H1 (cell line): ENCODE measurements at regions not wholly inside any gene's neighbourhood (a gene's known extent, or its start where the extent isn't known, plus 50 kb on each side); places are given as distances from the start of the nearest gene placed in this dataset.

Experiments
- CTCF ChIA-PET: fragments of 300-600 bp; sonication (Branson Sonifier 250); formaldehyde crosslinking; loops from one replicate; lab custom pipeline; 2021; ENCODE audit not compliant: partially characterized antibody; lab: Charles Lee
- POLR2A ChIA-PET: fragments of 300-600 bp; sonication (Branson Sonifier 250); formaldehyde crosslinking; loops from one replicate; lab custom pipeline; 2021; ENCODE audit warnings: inconsistent platforms; ENCODE audit not compliant: partially characterized antibody; lab: Charles Lee
- DNase-seq, 2 experiments: peaks; one replicate each; pipeline versions ENCODE4 v3.0.0 to v3.0.0-alpha.2; 2010 to 2022; ENCODE audit warnings: low spot score in 2 of 2, low read depth in 1 of 2, mixed read lengths in 1 of 2
- FAIRE-seq: peaks from 2 replicates; lab custom pipeline; 2011; peaks lifted over from hg19 to GRCh38; lab: Jason Lieb, UNC
- H2AFZ ChIP-seq: 2 replicates; pipeline ENCODE4 v1.8.1; 2012; ENCODE audit warnings: low read length, inconsistent platforms
- H2AK5ac ChIP-seq: 2 replicates; pipeline ENCODE4 v1.6.1; 2013; ENCODE audit warnings: low read depth, low read length
- H2BK120ac ChIP-seq: replicated peaks from 2 replicates; pipeline ENCODE3; 2013; ENCODE audit warnings: low read depth, low read length, inconsistent platforms
- H2BK12ac ChIP-seq: 2 replicates; pipeline ENCODE4 v1.6.1; 2013; ENCODE audit warnings: low read depth, low read length
- H2BK15ac ChIP-seq: 2 replicates; pipeline ENCODE4 v1.6.1; 2013; ENCODE audit warnings: low read length
- H2BK20ac ChIP-seq: 2 replicates; pipeline ENCODE4 v1.6.1; 2013; ENCODE audit warnings: low read length
- H2BK5ac ChIP-seq: 2 replicates; pipeline ENCODE4 v1.6.1; 2013; ENCODE audit warnings: low read depth, low read length
- H3K14ac ChIP-seq: 2 replicates; pipeline ENCODE4 v1.6.1; 2013; ENCODE audit warnings: inconsistent platforms; ENCODE audit not compliant: insufficient read length
- H3K18ac ChIP-seq: 2 replicates; pipeline ENCODE4 v1.6.1; 2013; ENCODE audit warnings: low read length; ENCODE audit errors: extremely low read depth
- H3K23ac ChIP-seq: 2 replicates; pipeline ENCODE4 v1.6.1; 2013; ENCODE audit warnings: inconsistent platforms; ENCODE audit not compliant: insufficient read length
- H3K23me2 ChIP-seq: 2 replicates; pipeline ENCODE4 v1.6.1; 2013; ENCODE audit warnings: low read depth, low read length
- H3K27ac ChIP-seq: 2 replicates; pipeline ENCODE4 v1.6.1; 2011; ENCODE audit warnings: low read depth, low read length, inconsistent platforms
- H3K27me3 ChIP-seq, 4 experiments: replicated peaks in 1 of 4; 1 replicate in 1 of 4; 2 replicates in 3 of 4; pipeline versions ENCODE4 v1.6.1 to v1.8.1; 2011 to 2013; ENCODE audit warnings: low read length in 3 of 4, mild to moderate bottlenecking in 3 of 4, inconsistent platforms in 2 of 4, mixed read lengths in 2 of 4, moderate library complexity in 1 of 4; ENCODE audit not compliant: control insufficient read depth in 3 of 4, insufficient read depth in 3 of 4; ENCODE audit errors: extremely low read depth in 1 of 4
- H3K36me3 ChIP-seq, 4 experiments: 2 replicates each; pipeline versions ENCODE4 v1.6.1 to v1.8.1; 2011 to 2013; ENCODE audit warnings: mild to moderate bottlenecking in 4 of 4, low read length in 3 of 4, moderate library complexity in 2 of 4, control low read depth in 1 of 4, inconsistent platforms in 1 of 4; ENCODE audit not compliant: insufficient read depth in 4 of 4, control insufficient read depth in 2 of 4
- H3K4ac ChIP-seq: replicated peaks from 2 replicates; pipeline ENCODE3; 2013; ENCODE audit warnings: low read length, low read depth, mixed read lengths, inconsistent platforms; ENCODE audit not compliant: insufficient read length
- H3K4me1 ChIP-seq, 4 experiments: replicated peaks in 1 of 4; 1 replicate in 1 of 4; 2 replicates in 3 of 4; pipeline versions ENCODE4 v1.6.1 to v1.8.1; 2011 to 2013; ENCODE audit warnings: low read length in 3 of 4, inconsistent platforms in 2 of 4, mixed read lengths in 1 of 4; ENCODE audit not compliant: insufficient read depth in 4 of 4, control insufficient read depth in 3 of 4
- H3K4me2 ChIP-seq, 2 experiments: 2 replicates each; pipeline versions ENCODE4 v1.6.1 to v1.8.1; 2011 to 2013; ENCODE audit warnings: low read depth in 2 of 2, low read length in 2 of 2, control low read depth in 1 of 2, inconsistent platforms in 1 of 2, mild to moderate bottlenecking in 1 of 2; ENCODE audit not compliant: insufficient read depth in 1 of 2
- H3K4me3 ChIP-seq, 4 experiments: fragments of 200-600, 300-600 bp in 1 of 4; sonication (generic), shearing (Covaris generic), sonication (Bioruptor Twin) in 1 of 4; 2 replicates each; pipeline versions ENCODE4 v1.5.1 to v1.8.1; 2011 to 2016; ENCODE audit warnings: low read length in 4 of 4, low read depth in 3 of 4, control low read depth in 2 of 4, inconsistent platforms in 2 of 4, mild to moderate bottlenecking in 2 of 4, mixed read lengths in 1 of 4, moderate library complexity in 1 of 4; ENCODE audit not compliant: insufficient read depth in 2 of 4; ENCODE audit errors: extremely low read depth in 1 of 4
- H3K56ac ChIP-seq: replicated peaks from 2 replicates; pipeline ENCODE3; 2013; ENCODE audit warnings: low read depth, mild to moderate bottlenecking, mixed read lengths, low read length, inconsistent platforms; ENCODE audit not compliant: insufficient read length
- H3K79me1 ChIP-seq: 2 replicates; pipeline ENCODE4 v1.6.1; 2013; ENCODE audit warnings: low read depth, low read length, control low read depth
- H3K79me2 ChIP-seq, 2 experiments: 2 replicates each; pipeline versions ENCODE4 v1.6.1 to v1.8.1; 2012 to 2013; ENCODE audit warnings: low read length in 2 of 2, mild to moderate bottlenecking in 2 of 2, inconsistent platforms in 1 of 2; ENCODE audit not compliant: insufficient read depth in 2 of 2, control insufficient read depth in 1 of 2
- H3K9ac ChIP-seq, 4 experiments: replicated peaks in 1 of 4; 1 replicate in 1 of 4; 2 replicates in 3 of 4; pipeline versions ENCODE4 v1.6.1 to v1.8.1; 2011 to 2013; ENCODE audit warnings: low read depth in 3 of 4, low read length in 3 of 4, control low read depth in 2 of 4, mild to moderate bottlenecking in 2 of 4, moderate library complexity in 2 of 4, inconsistent platforms in 1 of 4; ENCODE audit errors: extremely low read depth in 1 of 4
- H3K9me3 ChIP-seq, 2 experiments: 2 replicates each; pipeline versions ENCODE4 v1.6.1 to v1.8.1; 2012 to 2013; ENCODE audit warnings: mild to moderate bottlenecking in 2 of 2, moderate library complexity in 2 of 2, control low read depth in 1 of 2, inconsistent platforms in 1 of 2, low read depth in 1 of 2, low read length in 1 of 2, mixed read lengths in 1 of 2; ENCODE audit not compliant: insufficient read depth in 2 of 2
- H4K20me1 ChIP-seq, 2 experiments: replicated peaks in 1 of 2; 2 replicates each; pipeline versions ENCODE3 to v1.8.1; 2011 to 2013; ENCODE audit warnings: inconsistent platforms in 2 of 2, low read length in 2 of 2, mild to moderate bottlenecking in 1 of 2; ENCODE audit not compliant: insufficient read depth in 2 of 2, control insufficient read depth in 1 of 2
- H4K5ac ChIP-seq: 2 replicates; pipeline ENCODE4 v1.6.1; 2013; ENCODE audit warnings: low read length, low read depth, mixed read lengths, inconsistent platforms; ENCODE audit not compliant: insufficient read length
- H4K8ac ChIP-seq: 2 replicates; pipeline ENCODE4 v1.8.0; 2013; ENCODE audit warnings: mild to moderate bottlenecking, moderate library complexity, low read length, inconsistent platforms; ENCODE audit not compliant: insufficient read depth; ENCODE audit errors: extremely low read depth
- H4K91ac ChIP-seq: replicated peaks from 2 replicates; pipeline ENCODE3; 2013; ENCODE audit warnings: low read length, mixed read lengths, inconsistent platforms; ENCODE audit not compliant: insufficient read length
- BACH1 ChIP-seq: IDR thresholded peaks from 2 replicates; pipeline ENCODE4 v1.6.1; 2012; ENCODE audit warnings: low read length, improper control_type of control experiment
- BRCA1 ChIP-seq: IDR thresholded peaks from 2 replicates; pipeline ENCODE4 v1.6.1; 2012; ENCODE audit warnings: low read depth, low read length, improper control_type of control experiment
- CBX8 ChIP-seq: fragments of 300-800, 300-1000 bp; sonication (generic); IDR thresholded peaks from 2 replicates; pipeline ENCODE4 v1.7.1; 2016; ENCODE audit warnings: low read depth, low read length, borderline replicate concordance
- CHD1 ChIP-seq: IDR thresholded peaks from 2 replicates; pipeline ENCODE4 v1.6.1; 2012; ENCODE audit warnings: low read depth, low read length, improper control_type of control experiment
- CREB1 ChIP-seq: IDR thresholded peaks from 2 replicates; pipeline ENCODE4 v1.6.1; 2012; ENCODE audit warnings: inconsistent platforms
- GTF2F1 ChIP-seq: IDR thresholded peaks from 2 replicates; pipeline ENCODE4 v1.6.1; 2012; ENCODE audit warnings: low read depth, low read length, improper control_type of control experiment, borderline replicate concordance
- JUN ChIP-seq: IDR thresholded peaks from 2 replicates; pipeline ENCODE4 v1.6.1; 2011; ENCODE audit warnings: low read depth, mild to moderate bottlenecking, improper control_type of control experiment, low read length
- KDM4A ChIP-seq: IDR thresholded peaks from one replicate; pipeline ENCODE4 v1.7.1; 2012; ENCODE audit warnings: low read depth, mild to moderate bottlenecking, moderate library complexity, low read length, inconsistent platforms; ENCODE audit not compliant: severe bottlenecking
- MAX ChIP-seq: IDR thresholded peaks from 2 replicates; pipeline ENCODE4 v1.6.1; 2012; ENCODE audit warnings: inconsistent platforms
- POLR2AphosphoS5 ChIP-seq: IDR thresholded peaks from 2 replicates; pipeline ENCODE4 v1.6.1; 2011; ENCODE audit warnings: low read depth, low read length
- RAD21 ChIP-seq, 2 experiments: IDR thresholded peaks in 1 of 2; conservative IDR thresholded peaks in 1 of 2; 2 replicates each; pipeline ENCODE4 v1.6.1; 2011; ENCODE audit warnings: low read depth in 2 of 2, low read length in 2 of 2, improper control_type of control experiment in 1 of 2, inconsistent platforms in 1 of 2, mild to moderate bottlenecking in 1 of 2, moderate library complexity in 1 of 2
- SIN3A ChIP-seq, 2 experiments: IDR thresholded peaks in 1 of 2; conservative IDR thresholded peaks in 1 of 2; 2 replicates each; pipeline ENCODE4 v1.6.1; 2011 to 2012; ENCODE audit warnings: low read length in 2 of 2, improper control_type of control experiment in 1 of 2, low read depth in 1 of 2, mild to moderate bottlenecking in 1 of 2
- SUZ12 ChIP-seq: fragments of 200-600 bp; sonication (generic); IDR thresholded peaks from 2 replicates; pipeline ENCODE4 v1.6.1; 2012; ENCODE audit warnings: mild to moderate bottlenecking, inconsistent platforms, low read length, moderate library complexity, mixed read lengths
- TAF7 ChIP-seq: optimal IDR thresholded peaks from 2 replicates; pipeline ENCODE3; 2011; ENCODE audit warnings: low read depth, mild to moderate bottlenecking, inconsistent platforms, low read length, moderate library complexity, borderline replicate concordance
- TEAD4 ChIP-seq: IDR thresholded peaks from 2 replicates; pipeline ENCODE4 v1.6.1; 2012; ENCODE audit warnings: low read depth, low read length, inconsistent platforms, mixed read lengths
- YY1 ChIP-seq: IDR thresholded peaks from 2 replicates; pipeline ENCODE4 v1.6.1; 2011; ENCODE audit warnings: low read depth, mild to moderate bottlenecking, low read length
- WGBS, 2 experiments: shearing (Covaris generic) in 1 of 2; methylation state at CpG; one replicate each; pipeline versions ENCODE4 v1.1.6 to v1.1.7; 2013 to 2015; ENCODE audit warnings: low lambda C conversion rate in 2 of 2, mixed read lengths in 2 of 2, inconsistent platforms in 1 of 2, low coverage in 1 of 2, missing lambda C conversion rate in 1 of 2; ENCODE audit not compliant: insufficient replicate concordance in 2 of 2, insufficient coverage in 1 of 2, insufficient read length in 1 of 2; ENCODE audit errors: extremely low coverage in 1 of 2, missing lambda C conversion rate in 1 of 2; 5-methylcytosine and 5-hydroxymethylcytosine counted together

- no peak overlapping the region for H3K27ac ChIP-seq
- FAIRE-seq (no peak), DNase-seq (no peak)
- ChIA-PET CTCF (no interaction called here), POLR2A (no interaction called here)
- no peak overlapping the region for H3K56ac ChIP-seq
- no peak overlapping the region for H2AK5ac ChIP-seq
- H4K5ac ChIP-seq, result no peak overlapping the region
- H3K18ac ChIP-seq, result no peak overlapping the region
- no peak overlapping the region for H3K4me2 ChIP-seq
- no peak overlapping the region for H4K91ac ChIP-seq
- no peaks in the 10 kb centered on the region for H3K27me3 ChIP-seq
- H2BK5ac ChIP-seq, result no peak overlapping the region
- WGBS, 2 experiments, result 93% methylated on average over 1 of the region's 4 CpGs; no CpG with 5 or more reads in 1 of the 2 experiments
- no peak overlapping the region for H3K23ac ChIP-seq
- no peak overlapping the region for H2BK120ac ChIP-seq
- no peaks in the 10 kb centered on the region for H4K20me1 ChIP-seq
- no peaks in the 10 kb centered on the region for H3K79me2 ChIP-seq
- no peak overlapping the region for H3K14ac ChIP-seq
- TF ChIP-seq YY1 (no peak), RAD21 (IDR thresholded peaks at IDR 0.05 in 1 of 2, conservative IDR thresholded peaks at IDR 0.05 in 1 of 2; ENCODE audit: low read depth in 2 of 2, low read length in 2 of 2) (no peak), POLR2AphosphoS5 (no peak), BRCA1 (no peak), SUZ12 (no peak), TEAD4 (no peak), CBX8 (no peak), CREB1 (no peak), KDM4A (no peak), TAF7 (no peak), GTF2F1 (no peak), MAX (no peak), BACH1 (no peak), CHD1 (no peak), JUN (no peak), SIN3A (conservative IDR thresholded peaks at IDR 0.05 in 1 of 2, IDR thresholded peaks at IDR 0.05 in 1 of 2; ENCODE audit: low read depth in 1 of 2, low read length in 2 of 2) (no peak)
- H4K8ac ChIP-seq, result no peak overlapping the region
- no peaks in the 10 kb centered on the region for H3K36me3 ChIP-seq
- no peak overlapping the region for H3K4ac ChIP-seq
- no peaks in the 10 kb centered on the region for H3K4me1 ChIP-seq
- H2BK15ac ChIP-seq, result no peak overlapping the region
- H2AFZ ChIP-seq, result no peak overlapping the region
- H2BK12ac ChIP-seq, result no peak overlapping the region
- H3K23me2 ChIP-seq, result no peaks in the 10 kb centered on the region
- no peak overlapping the region for H2BK20ac ChIP-seq
- no peaks in the 10 kb centered on the region for H3K79me1 ChIP-seq
- H3K9ac ChIP-seq, result no peak overlapping the region
- no peak overlapping the region for H3K4me3 ChIP-seq
- no peaks in the 10 kb centered on the region for H3K9me3 ChIP-seq
Measured at GRCh38 chr2:9722451-9722850, 91.7 kb upstream of the YWHAQ start.
